SKM-1 treated with dmso at 0.1 percent for 144 hours (cell line): ENCODE measurements at regions not wholly inside any gene's neighbourhood (a gene's known extent, or its start where the extent isn't known, plus 50 kb on each side); places are given as distances from the start of the nearest gene placed in this dataset.

ENCODE experiments used
- DNase-seq: peaks from one replicate; lab custom pipeline; 2025; ENCODE audit not compliant: unreplicated experiment; lab: John Stamatoyannopoulos, UW

- no peak for DNase-seq
Observed at GRCh38 chr18:78725426-78725825, 254.2 kb upstream of the SALL3 start.

DNA sequence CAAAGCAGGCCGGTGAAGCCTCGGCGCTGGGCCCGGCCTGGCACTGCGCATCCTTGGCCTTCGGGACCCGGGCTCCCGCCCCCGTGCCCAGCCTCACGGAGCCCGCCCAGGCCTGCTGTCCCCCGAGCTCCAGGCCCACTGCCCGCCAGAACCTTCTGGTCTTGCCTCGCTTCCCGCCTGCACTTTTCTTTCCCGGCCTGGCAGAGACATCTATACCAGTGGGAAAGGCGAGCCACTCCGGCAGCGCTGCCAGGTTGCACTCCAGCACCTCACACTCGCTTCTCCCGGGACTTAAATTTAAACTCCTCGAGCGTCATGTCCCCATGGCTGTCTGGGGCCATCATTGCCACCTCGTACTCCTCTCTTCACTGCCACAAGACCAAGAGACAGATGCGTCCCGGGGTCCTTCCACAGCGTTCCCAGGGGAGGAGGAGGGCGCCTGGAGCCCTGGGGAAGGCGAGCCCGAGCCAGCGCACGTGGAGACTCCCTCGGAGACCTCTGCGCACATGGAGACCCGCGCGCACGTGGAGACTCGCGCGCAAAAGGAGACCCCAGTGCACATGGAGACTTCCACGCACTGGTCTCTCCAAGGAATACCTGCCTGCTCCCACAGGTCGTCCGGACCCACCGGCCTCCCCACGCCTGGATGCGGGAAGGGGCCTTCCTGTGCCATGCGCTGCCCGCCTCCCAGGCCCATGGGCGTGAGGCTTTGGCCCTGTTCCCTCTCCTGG, 253.1 kb upstream of the SALL3 start:
- no peak for DNase-seq

DNA sequence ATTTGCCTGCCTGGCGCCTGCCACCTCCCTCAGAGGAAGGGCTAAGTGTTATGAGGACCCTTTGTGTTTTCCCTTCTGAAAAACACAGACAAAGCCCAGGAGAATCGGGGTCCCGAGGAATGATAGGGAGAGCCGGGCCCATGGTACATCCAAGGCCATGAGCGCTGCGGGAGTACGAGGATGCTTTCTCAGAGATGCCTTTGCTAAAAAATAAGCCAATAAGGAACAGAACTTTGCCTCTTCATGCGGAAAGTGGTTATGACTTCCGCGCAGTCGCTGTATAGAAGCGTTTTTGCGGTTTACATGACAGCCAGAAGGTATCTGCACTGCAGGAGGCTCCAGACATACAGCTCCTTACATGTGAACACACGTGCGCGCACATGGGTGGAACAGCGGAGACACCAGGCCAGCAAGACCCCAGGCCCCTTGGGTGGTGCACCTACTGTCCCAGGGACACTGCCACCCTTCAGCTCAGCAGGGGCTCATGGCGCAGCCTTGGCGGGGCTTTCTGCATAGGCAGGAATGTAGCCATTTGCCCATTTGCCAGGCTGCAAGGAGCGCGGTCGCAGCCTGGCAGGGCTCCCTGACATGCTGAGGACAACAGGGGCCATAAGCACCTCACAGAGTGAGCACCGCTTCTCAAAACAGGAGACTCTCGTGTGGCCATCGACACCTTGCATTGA, 252.4 kb upstream of the SALL3 start:
- no peak for DNase-seq

GRCh38 chr18:78727877-78728783, 251.5 kb upstream of the SALL3 start:
- DNase-seq: no peak

DNA sequence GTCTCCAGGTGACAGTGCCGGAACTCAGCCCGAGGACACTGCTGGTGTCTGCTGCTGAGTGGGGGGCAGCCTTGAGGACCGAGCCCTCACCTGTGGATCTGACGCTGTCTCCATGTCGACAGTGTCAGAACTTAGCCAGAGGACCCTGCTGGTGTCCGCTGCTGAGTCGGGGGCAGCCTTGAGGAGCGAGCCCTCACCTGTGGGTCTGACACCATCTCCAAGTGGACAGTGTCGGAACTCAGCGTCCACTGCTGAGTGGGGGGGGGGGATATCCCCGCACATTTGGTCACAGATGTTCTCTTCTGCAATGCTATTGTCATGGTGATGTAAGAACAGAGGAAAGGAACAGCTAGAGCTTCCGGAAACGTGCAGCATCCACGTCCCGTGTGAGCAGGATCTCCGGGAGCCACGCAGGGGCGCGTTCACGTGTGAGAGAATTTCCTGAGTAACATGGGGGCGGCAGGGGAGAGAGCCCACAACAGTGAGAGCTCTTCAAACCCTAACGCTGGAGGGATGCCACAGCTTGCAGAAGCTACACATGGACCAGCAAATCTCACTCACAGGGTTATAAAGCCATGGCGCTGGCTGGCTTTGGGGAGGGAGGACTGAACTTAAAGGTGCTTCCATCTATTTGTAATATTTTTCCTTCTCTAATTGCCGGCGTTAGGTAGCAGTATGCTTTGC, 250.7 kb upstream of the SALL3 start:
- no peak for DNase-seq

GRCh38 chr18:78730546-78730945, 249.1 kb upstream of the SALL3 start:
- DNase-seq: no peak

DNA sequence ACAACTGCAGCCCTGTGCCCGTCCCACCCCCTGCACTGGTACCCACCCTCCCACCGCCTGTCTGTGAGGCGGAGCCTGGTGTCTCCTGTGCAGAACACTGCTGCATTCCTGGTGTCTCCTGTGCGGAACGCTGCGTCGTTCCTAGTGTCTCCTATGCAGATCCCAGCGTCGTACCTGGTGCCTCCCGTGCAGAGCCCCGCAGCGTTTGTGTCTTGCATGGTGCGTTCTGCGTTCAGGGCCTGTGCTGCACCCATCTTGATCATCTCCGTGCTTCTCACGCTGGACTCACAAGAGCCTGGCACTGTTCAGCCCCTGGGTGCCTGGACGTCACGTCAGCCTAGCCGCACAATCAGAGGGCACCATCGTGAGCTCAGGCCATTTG, 248.6 kb upstream of the SALL3 start:
- no peak for DNase-seq

GRCh38 chr18:78731398-78732032, 248.1 kb upstream of the SALL3 start:
- DNase-seq: no peak

GRCh38 chr18:78732273-78733210, 247.1 kb upstream of the SALL3 start:
- no peak for DNase-seq

- DNase-seq: no peak
Observed at GRCh38 chr18:78733762-78734613, 245.6 kb upstream of the SALL3 start.

DNA sequence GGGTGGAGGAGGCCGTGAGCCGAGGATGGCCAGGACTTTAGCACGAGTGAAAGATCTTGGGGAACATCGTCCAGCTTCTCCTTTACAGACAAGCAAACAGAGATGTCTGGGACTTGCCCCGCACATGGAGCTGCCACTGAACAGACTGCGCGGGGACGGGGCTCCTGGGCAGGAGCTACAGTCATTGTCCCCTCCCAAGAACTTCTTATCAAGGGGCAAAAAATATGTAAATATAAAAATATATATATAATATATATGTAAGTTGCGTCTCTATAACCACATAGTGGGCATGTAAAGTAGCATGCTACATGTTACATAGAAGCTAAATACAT, 245.0 kb upstream of the SALL3 start:
- DNase-seq: no peak

DNA sequence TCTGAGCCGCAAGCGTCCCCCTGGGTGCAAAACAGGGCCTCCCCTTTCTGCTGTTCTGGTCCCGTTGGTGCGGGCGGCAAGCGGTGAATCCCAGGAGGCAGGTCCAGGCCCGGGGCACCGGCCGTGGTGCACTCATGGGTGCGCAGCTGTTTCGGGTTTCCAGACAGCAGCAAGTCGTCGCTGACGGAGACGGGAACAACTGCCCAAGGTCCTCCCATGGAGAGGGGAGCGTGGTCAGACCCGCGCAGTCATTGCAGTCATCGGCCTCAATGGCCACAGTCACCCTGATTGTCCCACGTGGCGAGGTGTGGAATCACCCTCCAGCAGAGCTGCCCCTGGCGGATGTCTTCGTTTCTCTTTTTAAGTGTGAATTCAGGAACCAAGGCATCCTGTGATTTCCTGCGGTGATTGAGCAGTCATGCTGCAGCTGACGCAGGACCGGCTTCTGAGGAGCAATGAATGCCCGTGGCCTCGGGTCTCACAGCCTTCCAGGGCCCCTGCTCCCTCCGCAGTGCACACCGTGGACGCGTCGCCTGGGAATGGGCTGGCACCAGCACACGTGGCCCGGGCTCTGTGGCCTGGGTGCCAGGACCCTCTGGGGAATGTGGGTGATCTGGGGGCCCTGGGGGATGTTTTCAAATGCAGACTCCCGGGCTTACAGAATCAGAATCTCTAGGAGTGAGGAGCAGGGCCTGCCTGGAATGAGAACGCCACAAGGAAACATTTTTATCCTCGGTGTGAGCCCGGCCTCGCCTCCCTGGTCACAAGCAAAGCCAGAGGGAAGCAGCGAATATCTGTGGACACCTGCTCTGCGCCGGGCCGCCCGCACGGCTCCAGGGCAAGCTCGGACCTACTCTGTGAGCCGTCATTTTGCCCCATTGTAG, 244.2 kb upstream of the SALL3 start:
- DNase-seq: no peak

- DNase-seq: no peak
Observed at GRCh38 chr18:78736015-78736690, 243.5 kb upstream of the SALL3 start.

DNA sequence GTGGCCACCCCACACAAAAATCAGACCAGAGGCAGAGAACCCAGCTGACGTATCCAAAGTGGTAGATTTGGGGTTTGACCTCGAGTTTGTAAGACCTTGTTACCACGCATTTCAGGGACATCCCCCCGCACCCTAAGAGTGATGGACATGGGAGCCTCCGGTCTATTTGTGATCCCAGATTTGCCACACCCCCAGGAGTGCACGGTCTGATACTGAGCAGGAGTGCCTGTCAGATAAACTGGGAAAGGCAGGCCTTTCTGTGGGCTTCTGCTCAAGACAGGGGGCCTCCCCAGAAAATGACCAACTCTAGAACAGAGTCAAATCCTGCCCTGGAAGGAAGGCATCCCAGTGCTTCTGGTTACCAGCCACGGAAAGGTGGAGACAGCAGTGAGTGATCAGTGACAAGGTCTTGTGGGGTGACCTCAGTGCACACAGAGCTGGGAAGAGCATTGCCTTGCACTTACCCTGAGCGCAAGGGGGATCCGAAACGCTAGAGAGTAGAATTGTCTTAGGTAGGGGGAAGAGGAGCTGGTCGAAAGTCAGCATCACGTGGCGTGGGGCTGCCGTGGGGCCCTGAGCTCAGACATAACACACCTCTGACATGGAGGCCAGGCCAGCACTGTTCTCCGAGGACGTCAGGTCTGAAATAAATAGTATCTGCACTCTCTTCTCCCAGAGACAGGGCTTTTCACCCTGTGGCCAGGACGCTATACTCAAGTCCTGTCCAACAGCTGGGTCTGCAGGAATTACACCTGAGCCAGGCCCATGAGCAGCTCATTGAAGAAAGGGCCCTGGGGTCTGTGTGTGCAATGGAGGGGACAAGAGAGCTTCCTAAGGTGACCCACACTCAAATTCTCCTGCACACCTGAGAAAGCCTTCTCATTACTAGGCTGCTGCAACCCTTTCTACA, 242.4 kb upstream of the SALL3 start:
- DNase-seq: no peak

- DNase-seq: no peak
Observed at GRCh38 chr18:78738076-78738690, 241.4 kb upstream of the SALL3 start.

DNA sequence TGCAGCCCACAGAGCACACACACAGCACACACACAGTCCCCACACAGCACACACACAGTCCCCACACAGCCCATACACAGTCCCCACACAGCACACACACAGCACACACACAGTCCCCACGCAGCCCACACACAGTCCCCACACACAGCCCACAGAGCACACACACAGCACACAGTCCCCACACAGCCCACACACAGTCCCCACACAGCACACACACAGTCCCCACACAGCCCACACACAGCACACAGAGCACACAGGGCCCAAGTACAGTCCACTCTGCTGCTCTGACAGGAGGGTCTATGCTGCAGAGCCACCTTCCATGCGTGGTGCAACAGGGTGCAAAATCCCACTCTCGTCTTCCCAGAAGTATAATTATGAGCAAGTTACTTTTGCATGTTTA, 240.5 kb upstream of the SALL3 start:
- DNase-seq: no peak
